HepG2 (cell line): ENCODE measurements at regions not wholly inside any gene's neighbourhood (a gene's known extent, or its start where the extent isn't known, plus 50 kb on each side); places are given as distances from the start of the nearest gene placed in this dataset.

Experiments
- BRCA1 ChIP-seq: sonication (generic); formaldehyde crosslinking; IDR thresholded peaks from 2 replicates; pipeline ENCODE4 v1.4.0; 2020; ENCODE audit warnings: missing genetic modification reagents
- EZH2 ChIP-seq: conservative IDR thresholded peaks from 2 replicates; pipeline ENCODE4 v1.6.1; 2012; ENCODE audit warnings: mild to moderate bottlenecking, low read depth, low read length, moderate library complexity
- PAX8 ChIP-seq: sonication (generic); formaldehyde crosslinking; IDR thresholded peaks from 2 replicates; pipeline ENCODE4 v1.8.0; 2022; ENCODE audit warnings: mild to moderate bottlenecking, missing genetic modification reagents, borderline replicate concordance
- SNAPC5 ChIP-seq: sonication (generic); formaldehyde crosslinking; IDR thresholded peaks from 2 replicates; pipeline ENCODE4 v1.8.1; 2023; ENCODE audit warnings: mild to moderate bottlenecking, missing genetic modification reagents, borderline replicate concordance
- SP5 ChIP-seq: IDR thresholded peaks from 2 replicates; pipeline ENCODE4 v1.6.1; 2016; ENCODE audit warnings: low read depth, borderline replicate concordance
- ZKSCAN5 ChIP-seq: sonication (generic); formaldehyde crosslinking; IDR thresholded peaks from 2 replicates; pipeline ENCODE4 v1.5.1; 2020; ENCODE audit warnings: mild to moderate bottlenecking, missing genetic modification reagents
- TF ChIP-seq, protein P1 (sequence below): sonication (generic); formaldehyde crosslinking; IDR thresholded peaks from 2 replicates; pipeline ENCODE4 v1.9.0; 2021; ENCODE audit warnings: mild to moderate bottlenecking, missing genetic modification reagents
- TF ChIP-seq, protein P2 (sequence below): sonication (generic); formaldehyde crosslinking; IDR thresholded peaks from 2 replicates; pipeline ENCODE4 v1.8.1; 2023; ENCODE audit warnings: mild to moderate bottlenecking, inconsistent platforms, moderate library complexity, missing genetic modification reagents, borderline replicate concordance

GRCh38 chr1:178037510-178038253, 56.2 kb upstream of the RASAL2 start (continued):
- TF ChIP-seq, protein P1, sequence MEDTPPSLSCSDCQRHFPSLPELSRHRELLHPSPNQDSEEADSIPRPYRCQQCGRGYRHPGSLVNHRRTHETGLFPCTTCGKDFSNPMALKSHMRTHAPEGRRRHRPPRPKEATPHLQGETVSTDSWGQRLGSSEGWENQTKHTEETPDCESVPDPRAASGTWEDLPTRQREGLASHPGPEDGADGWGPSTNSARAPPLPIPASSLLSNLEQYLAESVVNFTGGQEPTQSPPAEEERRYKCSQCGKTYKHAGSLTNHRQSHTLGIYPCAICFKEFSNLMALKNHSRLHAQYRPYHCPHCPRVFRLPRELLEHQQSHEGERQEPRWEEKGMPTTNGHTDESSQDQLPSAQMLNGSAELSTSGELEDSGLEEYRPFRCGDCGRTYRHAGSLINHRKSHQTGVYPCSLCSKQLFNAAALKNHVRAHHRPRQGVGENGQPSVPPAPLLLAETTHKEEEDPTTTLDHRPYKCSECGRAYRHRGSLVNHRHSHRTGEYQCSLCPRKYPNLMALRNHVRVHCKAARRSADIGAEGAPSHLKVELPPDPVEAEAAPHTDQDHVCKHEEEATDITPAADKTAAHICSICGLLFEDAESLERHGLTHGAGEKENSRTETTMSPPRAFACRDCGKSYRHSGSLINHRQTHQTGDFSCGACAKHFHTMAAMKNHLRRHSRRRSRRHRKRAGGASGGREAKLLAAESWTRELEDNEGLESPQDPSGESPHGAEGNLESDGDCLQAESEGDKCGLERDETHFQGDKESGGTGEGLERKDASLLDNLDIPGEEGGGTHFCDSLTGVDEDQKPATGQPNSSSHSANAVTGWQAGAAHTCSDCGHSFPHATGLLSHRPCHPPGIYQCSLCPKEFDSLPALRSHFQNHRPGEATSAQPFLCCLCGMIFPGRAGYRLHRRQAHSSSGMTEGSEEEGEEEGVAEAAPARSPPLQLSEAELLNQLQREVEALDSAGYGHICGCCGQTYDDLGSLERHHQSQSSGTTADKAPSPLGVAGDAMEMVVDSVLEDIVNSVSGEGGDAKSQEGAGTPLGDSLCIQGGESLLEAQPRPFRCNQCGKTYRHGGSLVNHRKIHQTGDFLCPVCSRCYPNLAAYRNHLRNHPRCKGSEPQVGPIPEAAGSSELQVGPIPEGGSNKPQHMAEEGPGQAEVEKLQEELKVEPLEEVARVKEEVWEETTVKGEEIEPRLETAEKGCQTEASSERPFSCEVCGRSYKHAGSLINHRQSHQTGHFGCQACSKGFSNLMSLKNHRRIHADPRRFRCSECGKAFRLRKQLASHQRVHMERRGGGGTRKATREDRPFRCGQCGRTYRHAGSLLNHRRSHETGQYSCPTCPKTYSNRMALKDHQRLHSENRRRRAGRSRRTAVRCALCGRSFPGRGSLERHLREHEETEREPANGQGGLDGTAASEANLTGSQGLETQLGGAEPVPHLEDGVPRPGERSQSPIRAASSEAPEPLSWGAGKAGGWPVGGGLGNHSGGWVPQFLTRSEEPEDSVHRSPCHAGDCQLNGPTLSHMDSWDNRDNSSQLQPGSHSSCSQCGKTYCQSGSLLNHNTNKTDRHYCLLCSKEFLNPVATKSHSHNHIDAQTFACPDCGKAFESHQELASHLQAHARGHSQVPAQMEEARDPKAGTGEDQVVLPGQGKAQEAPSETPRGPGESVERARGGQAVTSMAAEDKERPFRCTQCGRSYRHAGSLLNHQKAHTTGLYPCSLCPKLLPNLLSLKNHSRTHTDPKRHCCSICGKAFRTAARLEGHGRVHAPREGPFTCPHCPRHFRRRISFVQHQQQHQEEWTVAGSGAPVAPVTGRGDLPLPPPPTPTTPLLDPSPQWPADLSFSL (CRISPR knock-in tag) = peak; percentile 13; the same call in 1 of the 2 replicates
- TF ChIP-seq BRCA1 (CRISPR knock-in tag) = no peak
- TF ChIP-seq, protein P2, sequence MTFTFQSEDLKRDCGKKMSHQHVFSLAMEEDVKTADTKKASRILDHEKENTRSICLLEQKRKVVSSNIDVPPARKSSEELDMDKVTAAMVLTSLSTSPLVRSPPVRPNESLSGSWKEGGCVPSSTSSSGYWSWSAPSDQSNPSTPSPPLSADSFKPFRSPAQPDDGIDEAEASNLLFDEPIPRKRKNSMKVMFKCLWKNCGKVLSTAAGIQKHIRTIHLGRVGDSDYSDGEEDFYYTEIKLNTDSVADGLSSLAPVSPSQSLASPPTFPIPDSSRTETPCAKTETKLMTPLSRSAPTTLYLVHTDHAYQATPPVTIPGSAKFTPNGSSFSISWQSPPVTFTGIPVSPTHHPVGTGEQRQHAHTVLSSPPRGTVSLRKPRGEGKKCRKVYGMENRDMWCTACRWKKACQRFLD (CRISPR knock-in tag) = 0 out of 2 replicates have a peak, but pooled peaks have one; percentile 52
- TF ChIP-seq SP5 (CRISPR knock-in tag) = peak; percentile 76
- TF ChIP-seq SNAPC5 (CRISPR knock-in tag) = no peak
- TF ChIP-seq PAX8 (CRISPR knock-in tag) = no peak
- TF ChIP-seq EZH2 = no peak
- no peak for TF ChIP-seq ZKSCAN5 (CRISPR knock-in tag)
